Mucosa of descending colon (tissue), 3 donors: ENCODE measurements at regions not wholly inside any gene's neighbourhood (a gene's known extent, or its start where the extent isn't known, plus 50 kb on each side); places are given as distances from the start of the nearest gene placed in this dataset.
A peak's percentile ranks its signal among the peaks of the same experiment; 100 is the strongest.

Experiments used
- ATAC-seq: fragments of 200-7000 bp; cut with Tn5 transposase; one replicate; pipeline ENCODE4 v1.9.1; 2020; ENCODE audit warnings: mild to moderate bottlenecking, moderate library complexity
- DNase-seq, 3 donors: peaks; one replicate each; pipeline ENCODE4 v3.0.0-alpha.2; 2020
- H3K36me3 ChIP-seq: fragments of 200-600 bp; one replicate; pipeline ENCODE4 v1.8.0; 2021; ENCODE audit warnings: low read depth, mild to moderate bottlenecking
- H3K4me1 ChIP-seq: fragments of 200-600 bp; one replicate; pipeline ENCODE4 v1.8.0; 2021; ENCODE audit warnings: low read depth, mild to moderate bottlenecking
- H3K4me3 ChIP-seq: fragments of 200-600 bp; one replicate; pipeline ENCODE4 v1.8.0; 2021; ENCODE audit warnings: mild to moderate bottlenecking
- H3K9me3 ChIP-seq: fragments of 200-600 bp; one replicate; pipeline ENCODE4 v1.8.0; 2021; ENCODE audit warnings: mild to moderate bottlenecking
- intact Hi-C, 2 donors: fragments of 100-400 bp; cut with DNase I in 1 of 2; cut with micrococcal nuclease in 1 of 2; formaldehyde crosslinking; loops; one replicate each; pipeline versions ENCODE4 v1.11.0 to v1.11.1; 2022; cut with DNase I, micrococcal nuclease
- TF ChIP-seq, protein P1 (sequence below): fragments of 200-600 bp; IDR thresholded peaks from one replicate; pipeline ENCODE4 v1.8.0; 2022; ENCODE audit warnings: antibody characterized with exemption, mild to moderate bottlenecking
- donor health status: DM: no; HTN: no; CAD: no; lungs with moderate emphysema.
- donor health status: DM: no; HTN: no; CAD: no.
- donor health status: DM: no; HTN: yes; CAD: no.

- peaks cover 10% of the 10 kb centered on the region for H3K4me1 ChIP-seq
- H3K9me3 ChIP-seq: no peaks in the 10 kb centered on the region
- TF ChIP-seq, protein P1, sequence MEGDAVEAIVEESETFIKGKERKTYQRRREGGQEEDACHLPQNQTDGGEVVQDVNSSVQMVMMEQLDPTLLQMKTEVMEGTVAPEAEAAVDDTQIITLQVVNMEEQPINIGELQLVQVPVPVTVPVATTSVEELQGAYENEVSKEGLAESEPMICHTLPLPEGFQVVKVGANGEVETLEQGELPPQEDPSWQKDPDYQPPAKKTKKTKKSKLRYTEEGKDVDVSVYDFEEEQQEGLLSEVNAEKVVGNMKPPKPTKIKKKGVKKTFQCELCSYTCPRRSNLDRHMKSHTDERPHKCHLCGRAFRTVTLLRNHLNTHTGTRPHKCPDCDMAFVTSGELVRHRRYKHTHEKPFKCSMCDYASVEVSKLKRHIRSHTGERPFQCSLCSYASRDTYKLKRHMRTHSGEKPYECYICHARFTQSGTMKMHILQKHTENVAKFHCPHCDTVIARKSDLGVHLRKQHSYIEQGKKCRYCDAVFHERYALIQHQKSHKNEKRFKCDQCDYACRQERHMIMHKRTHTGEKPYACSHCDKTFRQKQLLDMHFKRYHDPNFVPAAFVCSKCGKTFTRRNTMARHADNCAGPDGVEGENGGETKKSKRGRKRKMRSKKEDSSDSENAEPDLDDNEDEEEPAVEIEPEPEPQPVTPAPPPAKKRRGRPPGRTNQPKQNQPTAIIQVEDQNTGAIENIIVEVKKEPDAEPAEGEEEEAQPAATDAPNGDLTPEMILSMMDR: no peak
- no peak for ATAC-seq
- no peak overlapping the region for H3K4me3 ChIP-seq
- DNase-seq: no peak
- H3K36me3 ChIP-seq: no peaks in the 10 kb centered on the region
- intact Hi-C loops: no loop called here
These were observed 491.4 kb upstream of the KLF4 start for GRCh38 chr9:107980984-107981383.

- H3K4me1 ChIP-seq: peaks cover 7% of the 10 kb centered on the region
- no peak overlapping the region for H3K4me3 ChIP-seq
- H3K36me3 ChIP-seq: no peaks in the 10 kb centered on the region
- intact Hi-C loops: no loop called here
- H3K9me3 ChIP-seq: no peaks in the 10 kb centered on the region
- ATAC-seq (peak; percentile 91), DNase-seq (peak; percentile 83 to 88 (median 85))
- TF ChIP-seq, protein P1: no peak
These were observed 487.2 kb upstream of the KLF4 start for GRCh38 chr9:107976767-107977166.

- ATAC-seq (peak; percentile 79), DNase-seq (peak in 2 of 3 donors; percentile 51 to 89)
- Histone ChIP-seq H3K4me3 (no peak overlapping the region), H3K9me3 (no peaks in the 10 kb centered on the region), H3K36me3 (no peaks in the 10 kb centered on the region), H3K4me1 (peaks cover 7% of the 10 kb centered on the region)
- intact Hi-C loops: no loop called here
- TF ChIP-seq, protein P1: no peak
These were observed 485.9 kb upstream of the KLF4 start for GRCh38 chr9:107975426-107976010.

GRCh38 chr9:107973451-107973850 is 483.9 kb upstream of the KLF4 start:
- Histone ChIP-seq H3K4me3 (no peak overlapping the region), H3K4me1 (peaks cover 7% of the 10 kb centered on the region), H3K9me3 (no peaks in the 10 kb centered on the region), H3K36me3 (no peaks in the 10 kb centered on the region)
- ATAC-seq: no peak
- DNase-seq: no peak
- intact Hi-C loops: no loop called here
- TF ChIP-seq, protein P1: no peak

DNA sequence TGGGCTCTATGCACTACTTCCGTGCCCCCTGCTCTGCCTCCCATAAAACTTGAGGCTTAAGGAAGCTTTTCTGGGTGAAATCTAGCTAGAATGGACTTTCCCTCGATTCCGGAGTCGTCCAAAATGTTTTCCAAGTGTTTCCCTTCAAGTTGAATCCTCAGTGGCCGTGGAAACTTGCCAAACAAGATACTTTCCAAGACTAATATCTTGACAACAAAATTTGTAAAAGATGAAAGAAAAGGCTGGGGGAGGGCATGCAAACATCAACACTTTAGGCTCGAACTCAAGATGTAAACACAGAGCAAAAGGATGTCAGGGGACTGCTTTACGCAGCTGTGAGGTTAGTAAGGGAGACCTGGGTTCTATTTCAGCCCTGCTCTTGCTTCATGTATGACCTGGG is 482.8 kb upstream of the KLF4 start:
- Histone ChIP-seq H3K4me1 (peaks cover 7% of the 10 kb centered on the region), H3K9me3 (no peaks in the 10 kb centered on the region), H3K4me3 (no peak overlapping the region), H3K36me3 (no peaks in the 10 kb centered on the region)
- TF ChIP-seq, protein P1: no peak
- no peak for ATAC-seq
- intact Hi-C loops: no loop called here
- DNase-seq: no peak

DNA sequence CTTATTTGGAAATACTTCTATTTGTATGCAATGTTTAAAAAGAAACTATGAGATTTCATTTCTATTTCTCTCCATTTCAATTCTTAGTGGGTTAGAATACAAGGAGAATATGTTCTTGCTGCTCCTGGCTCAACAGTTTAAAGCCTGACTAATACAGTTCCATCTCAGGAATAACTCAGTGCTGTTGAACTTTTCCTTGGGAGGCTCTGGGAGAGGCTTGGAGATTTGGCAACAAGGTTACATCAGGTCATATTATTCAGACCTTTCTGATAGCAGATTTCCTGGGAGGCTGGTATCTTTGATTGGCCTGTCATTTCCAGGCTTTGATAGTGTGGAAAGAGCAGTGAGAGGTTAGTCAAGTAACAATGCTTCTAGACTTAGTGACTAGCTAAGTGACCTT is 481.7 kb upstream of the KLF4 start:
- TF ChIP-seq, protein P1: no peak
- Histone ChIP-seq H3K9me3 (no peaks in the 10 kb centered on the region), H3K4me1 (peaks cover 6% of the 10 kb centered on the region), H3K36me3 (no peaks in the 10 kb centered on the region), H3K4me3 (no peak overlapping the region)
- intact Hi-C loops: no loop called here
- peak; percentile 15 for ATAC-seq
- DNase-seq: no peak
